HG03139 (cell line): ENCODE measurements at regions not wholly inside any gene's neighbourhood (a gene's known extent, or its start where the extent isn't known, plus 50 kb on each side); places are given as distances from the start of the nearest gene placed in this dataset.

Experiments used
- ATAC-seq: cut with Tn5 transposase; IDR thresholded peaks from one replicate; pipeline ENCODE4 v1.9.1; 2021; ENCODE audit not compliant: unreplicated experiment

DNA sequence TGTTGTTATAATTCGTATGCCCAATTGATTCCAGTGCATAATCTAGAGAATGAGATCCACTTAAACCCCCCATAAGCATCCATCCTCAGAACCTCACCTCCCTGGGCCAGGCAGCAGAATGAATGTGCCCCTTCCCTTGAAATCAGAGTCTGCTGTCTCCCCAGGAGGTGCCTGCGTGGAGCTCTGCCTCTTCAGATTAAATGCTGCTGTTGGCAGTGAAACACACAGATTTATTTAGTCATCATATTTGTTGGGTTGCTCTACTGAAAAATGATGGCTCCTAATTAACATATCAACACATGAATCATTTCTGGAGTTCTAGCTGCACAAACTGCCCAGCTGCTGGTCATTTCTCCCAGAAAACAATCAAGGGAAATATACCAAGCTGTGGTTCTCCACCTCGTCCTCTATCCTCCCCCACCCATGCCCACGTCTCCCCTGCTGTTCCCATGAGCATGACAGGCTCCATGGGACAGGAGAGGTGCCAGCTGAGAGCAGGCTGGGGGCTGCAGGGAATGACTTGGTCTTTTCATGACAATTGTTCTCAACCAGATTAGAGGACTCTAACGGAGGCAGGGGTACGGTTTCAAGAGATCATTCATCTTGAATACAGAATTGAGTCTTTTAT lies 633.1 kb downstream of the CDH26 start:
- no peak for ATAC-seq

DNA sequence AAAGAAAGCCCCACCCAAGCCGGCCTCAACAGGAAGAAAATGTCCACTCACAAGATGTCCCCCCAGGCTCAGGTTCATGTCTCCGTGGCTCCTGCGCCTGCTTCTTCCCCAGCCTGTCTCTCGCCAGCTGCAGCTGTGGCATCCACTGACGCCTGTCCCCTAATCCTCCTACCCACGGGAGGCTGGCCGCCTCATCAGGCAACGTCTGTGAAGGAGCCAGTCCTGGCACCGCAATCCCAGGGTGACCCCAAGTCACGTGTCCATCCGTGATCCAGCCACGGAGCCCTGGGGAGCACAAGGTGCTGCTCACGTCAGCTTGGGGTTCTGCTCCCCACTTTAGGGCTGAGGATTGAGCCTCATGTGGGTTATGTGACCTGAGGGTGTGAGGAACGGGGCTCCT lies 640.3 kb downstream of the CDH26 start:
- ATAC-seq: no peak

DNA sequence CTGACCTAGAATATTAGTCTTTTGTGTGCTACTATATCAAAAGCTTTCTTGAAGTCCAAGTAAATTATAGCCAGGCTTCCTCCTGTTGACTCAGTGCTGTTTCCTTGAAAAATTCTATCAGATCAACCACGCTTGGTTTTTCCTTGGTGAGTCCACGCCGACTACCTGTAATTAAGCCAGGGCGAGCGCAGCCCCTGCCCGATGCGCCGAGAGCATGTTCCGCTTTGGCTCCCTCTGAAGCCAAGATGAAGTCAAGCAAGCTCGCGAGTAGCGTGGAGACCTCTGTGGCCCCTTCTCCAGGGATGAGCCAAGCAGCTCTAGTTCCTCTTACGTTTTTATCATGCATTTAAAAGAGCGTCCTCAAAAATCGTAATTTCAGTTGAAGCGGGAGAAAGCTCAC lies 641.2 kb downstream of the CDH26 start:
- ATAC-seq: no peak

DNA sequence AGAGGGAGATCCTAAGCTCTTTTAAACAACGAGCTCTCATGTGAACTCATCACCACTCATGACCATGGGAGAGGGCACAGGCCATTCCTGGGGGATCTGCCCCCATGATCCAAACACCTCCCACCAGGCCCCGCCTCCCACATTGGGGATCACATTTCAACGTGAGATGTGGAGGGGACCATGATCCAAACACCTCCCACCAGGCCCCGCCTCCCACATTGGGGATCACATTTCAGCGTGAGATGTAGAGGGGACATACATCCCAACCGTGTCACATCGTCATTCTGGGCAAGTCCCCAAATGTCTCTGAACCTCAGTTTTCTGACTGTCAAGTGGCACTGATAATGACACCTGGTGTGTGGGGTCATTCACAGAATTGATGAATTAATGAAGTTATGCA lies 641.8 kb downstream of the CDH26 start:
- no peak for ATAC-seq

DNA sequence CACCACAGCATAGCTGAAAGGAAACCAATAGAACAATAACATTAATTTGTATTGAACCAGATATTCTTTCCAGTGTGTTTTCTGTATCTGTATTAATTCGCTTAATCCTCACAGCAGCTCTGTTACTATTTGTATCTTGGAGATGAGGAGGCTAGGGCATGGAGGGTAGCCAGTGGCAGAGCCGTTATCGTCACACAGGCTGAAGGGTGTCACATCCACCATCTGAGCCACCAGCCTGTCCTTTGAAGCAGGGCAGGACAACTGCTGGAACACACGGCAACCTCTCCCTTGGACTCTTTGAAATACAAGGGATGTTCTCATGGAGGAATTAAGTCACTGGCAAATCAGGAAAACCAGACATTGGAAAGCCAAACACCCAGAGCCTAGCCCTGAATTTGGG lies 628.0 kb upstream of the CDH4 start:
- no peak for ATAC-seq

DNA sequence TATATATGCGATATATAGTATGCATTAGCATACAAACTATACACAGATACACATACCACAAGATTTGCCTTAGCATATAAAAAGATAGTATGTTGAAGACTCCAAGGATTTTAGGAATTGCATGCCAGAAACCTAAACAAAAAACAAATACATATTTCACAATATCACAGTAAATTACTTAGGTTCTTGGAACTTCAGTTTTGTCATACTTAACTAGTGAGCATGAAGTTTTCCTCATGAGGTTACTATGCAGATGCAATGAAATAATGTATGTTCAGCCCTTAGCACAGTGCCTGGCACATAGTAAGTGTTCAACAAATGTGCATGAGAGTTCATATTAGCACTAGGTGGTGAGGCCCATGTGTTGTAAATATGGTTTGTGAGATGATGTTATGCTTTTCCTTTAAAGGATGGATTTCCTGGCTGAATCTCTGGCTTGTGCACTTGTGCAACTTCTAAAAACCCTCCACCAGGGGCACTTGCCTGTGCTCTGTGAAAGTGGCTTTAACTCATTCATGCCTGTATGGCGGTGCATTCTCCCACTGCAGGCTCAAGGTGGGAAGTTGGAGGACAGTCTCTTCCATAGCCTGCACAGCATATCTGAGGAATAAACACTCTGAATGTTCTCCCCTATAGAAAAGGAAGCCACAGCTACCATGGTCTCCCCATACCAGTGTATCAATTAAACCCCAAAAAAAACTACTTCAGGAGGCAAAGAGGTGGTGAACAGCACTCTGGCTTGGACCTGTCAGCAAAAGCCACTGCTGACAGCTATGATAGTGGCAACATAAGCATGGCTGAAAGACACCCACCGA lies 624.1 kb upstream of the CDH4 start:
- no peak for ATAC-seq

DNA sequence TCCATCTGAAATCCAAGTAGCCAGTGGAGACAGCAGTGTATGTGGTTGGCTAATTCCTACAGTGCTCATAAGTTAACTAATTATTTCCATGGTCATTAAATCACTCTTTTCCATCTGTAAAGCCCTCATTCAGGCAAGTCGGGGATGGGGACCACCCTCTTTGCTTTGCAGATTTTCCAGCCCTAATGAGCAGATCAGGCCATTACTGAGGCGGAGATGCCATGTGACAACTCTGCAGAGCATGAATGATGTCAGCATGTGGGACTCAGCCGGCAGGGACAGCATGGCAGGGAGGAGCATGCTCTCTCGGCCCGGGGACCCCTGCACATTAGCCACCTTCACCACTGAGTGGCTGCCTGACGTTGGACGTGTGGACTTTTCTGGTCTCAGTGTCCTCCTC lies 623.3 kb upstream of the CDH4 start:
- ATAC-seq: no peak

DNA sequence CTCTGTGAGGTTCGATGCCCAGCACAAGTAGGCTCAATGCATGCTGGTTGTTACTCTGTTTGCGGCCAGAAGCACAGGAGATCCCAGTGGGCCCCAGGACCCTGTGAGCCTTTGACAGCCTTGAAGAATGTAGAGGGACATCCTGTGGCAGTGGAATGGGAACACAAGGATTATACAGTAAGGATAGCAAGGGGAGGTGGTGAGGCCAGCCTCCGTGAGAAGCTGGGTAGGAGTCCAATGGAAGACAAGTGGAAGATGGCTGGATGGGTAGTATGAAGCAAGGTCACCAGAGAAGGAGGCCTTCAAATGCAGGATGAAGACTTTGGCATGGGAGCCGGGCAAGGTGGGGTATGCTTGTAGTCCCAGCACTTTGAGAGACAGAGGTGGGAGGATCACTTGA lies 622.9 kb upstream of the CDH4 start:
- ATAC-seq: no peak

DNA sequence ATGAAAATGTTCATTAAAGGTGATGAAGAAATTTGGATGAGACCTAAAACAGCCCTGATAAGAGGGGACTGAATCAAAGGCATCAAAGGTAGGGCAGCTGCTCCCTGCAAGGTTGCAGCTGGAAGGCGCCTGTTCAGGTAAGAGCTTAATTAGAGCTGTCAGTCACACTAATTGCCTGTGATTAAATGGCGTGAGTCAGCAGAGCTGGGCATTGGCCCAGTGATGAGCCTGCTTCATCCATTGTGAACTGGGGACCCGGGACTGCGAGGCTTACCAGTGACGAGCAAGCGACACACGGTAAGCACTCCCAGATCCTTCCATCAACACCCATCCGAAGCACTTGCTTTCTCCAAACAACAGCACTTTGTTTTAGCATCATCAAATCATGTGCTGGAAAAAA lies 621.5 kb upstream of the CDH4 start:
- no peak for ATAC-seq

DNA sequence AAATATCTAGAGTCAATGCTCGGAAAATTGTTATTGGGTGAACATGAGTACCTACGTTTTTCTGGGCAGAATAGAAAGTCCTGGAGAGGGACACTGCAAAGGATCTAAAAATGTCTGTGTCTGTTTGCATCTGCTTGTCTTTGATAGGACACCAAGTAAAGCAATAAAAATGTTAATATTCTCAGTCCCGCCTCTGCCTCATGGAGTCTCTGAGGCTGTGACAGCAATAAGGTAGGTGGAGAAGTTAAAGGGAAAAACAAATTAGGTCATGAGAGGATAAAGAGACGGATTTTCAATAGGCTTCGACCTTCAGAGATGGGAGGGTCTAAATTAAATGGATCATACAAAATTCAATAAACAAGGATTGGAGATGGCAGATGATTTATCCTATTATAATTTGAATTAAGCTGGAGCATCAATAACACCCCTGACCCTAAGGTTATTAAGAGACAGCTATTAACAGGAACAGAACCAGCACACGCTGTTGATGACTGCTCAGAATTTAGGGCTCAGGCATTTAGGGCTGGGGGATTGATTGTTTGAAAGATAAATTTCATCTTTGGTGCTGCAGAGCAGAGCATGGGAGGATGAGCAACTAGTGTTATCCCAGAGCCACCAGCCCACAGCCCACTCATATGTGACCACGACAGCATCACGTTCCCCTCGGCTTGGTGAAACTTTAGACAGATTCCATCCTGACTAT lies 620.3 kb upstream of the CDH4 start:
- ATAC-seq: no peak

DNA sequence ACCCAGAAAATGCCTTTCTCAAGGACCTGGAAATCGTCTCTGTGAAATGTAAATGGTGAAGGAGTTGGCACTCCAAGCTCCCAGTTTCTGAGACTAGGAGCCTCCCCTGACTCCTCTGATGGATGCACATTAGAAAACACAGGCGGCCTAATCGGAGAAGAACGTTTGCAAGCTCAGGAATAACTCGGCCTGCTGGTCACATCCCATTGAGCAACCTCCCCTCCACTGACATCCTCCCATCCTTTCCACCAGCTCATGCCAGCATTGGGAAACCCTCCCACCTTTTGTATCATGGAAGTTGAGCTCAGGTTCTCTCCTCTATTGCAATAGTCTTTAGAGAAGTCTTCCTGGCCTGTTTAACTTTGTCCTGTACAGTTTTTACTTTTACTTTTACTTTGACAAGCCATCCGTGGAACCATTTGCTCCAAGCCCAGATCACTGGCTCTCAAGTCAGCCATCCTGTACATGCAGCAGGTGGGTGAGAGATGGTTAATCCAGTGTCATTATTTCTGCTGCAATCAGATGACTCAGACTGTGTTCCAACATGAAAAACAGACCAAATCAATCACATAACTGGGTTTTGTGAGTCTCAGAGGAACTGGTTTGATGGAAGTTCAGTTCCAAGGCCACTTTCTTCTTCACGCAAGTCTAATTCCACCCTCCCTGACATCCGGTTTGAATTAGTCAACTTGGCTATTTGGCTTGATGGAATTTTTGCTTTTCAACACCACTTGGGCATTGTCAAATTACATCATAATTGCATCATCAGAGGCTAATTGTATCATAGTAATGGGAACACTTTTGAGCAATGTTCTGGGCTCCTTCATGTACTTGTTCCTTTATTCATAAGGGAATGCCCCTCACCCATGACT lies 619.4 kb upstream of the CDH4 start:
- ATAC-seq: no peak

DNA sequence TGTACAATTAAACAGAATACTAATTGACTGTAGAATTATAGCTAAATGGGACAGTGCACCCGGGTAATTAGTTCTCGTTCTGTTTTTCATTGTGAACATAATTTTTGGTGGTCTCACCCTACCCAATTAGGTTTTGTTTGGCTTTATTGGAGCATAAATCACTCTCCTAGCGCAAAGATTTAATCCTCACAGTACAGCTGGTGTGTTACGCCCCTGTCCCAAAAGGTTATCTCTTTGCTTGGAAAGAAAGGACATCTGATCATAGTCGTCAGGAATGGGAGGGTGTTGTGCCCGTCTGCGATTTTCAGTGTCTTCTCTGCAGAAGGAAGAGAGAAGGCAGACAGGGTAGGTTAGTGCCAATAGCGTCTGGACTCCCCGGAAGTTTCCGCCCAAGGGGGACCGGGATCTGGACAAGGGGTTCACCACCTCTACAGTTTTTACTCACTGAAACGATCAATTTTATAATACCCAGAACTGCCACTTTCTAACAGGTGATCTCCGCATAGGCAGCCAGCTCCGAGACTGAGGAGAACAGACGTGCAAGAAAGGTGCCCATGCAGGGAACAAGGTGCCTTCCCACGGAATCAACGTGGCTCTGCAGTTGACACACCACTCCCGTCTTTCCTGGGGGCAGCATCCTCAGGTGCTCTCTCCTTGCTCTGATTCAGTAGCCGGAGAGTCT lies 617.4 kb upstream of the CDH4 start:
- no peak for ATAC-seq

DNA sequence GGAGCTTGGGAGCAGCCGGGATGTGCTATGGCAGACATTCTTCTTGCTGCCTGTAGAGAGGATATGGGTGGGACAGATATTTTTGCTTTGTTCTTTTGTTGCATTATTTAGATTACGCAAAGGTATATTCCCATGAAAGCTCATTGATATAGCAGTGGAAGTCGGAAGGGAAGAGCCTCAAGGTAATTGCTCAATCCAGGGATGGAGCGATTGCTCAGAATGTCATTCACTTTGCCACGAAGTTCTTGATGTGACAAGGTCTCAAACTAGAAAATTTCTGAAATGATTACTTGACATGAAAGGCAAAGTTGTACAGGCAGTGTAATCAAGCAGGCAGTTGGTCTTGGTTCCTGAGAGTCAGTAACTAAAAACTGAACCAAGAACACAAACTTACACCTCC lies 615.6 kb upstream of the CDH4 start:
- no peak for ATAC-seq

DNA sequence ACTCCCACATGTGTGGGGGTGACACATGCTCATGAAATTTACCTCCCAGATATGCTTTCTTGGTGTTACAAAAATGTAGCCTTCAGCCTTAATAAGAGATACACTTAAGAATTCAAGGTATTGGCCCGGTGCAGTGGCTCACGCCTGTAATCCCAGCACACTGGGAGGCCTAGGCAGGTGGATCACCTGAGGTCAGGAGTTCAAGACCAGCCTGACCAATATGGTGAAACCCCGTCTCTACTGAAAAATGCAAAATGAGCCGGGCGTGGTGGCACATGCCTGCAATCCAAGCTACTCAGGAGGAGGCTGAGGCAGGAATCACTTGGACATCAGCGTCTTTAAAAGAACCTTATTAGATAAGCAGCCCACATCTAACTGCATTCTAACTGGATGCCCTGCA lies 614.3 kb upstream of the CDH4 start:
- ATAC-seq: no peak

DNA sequence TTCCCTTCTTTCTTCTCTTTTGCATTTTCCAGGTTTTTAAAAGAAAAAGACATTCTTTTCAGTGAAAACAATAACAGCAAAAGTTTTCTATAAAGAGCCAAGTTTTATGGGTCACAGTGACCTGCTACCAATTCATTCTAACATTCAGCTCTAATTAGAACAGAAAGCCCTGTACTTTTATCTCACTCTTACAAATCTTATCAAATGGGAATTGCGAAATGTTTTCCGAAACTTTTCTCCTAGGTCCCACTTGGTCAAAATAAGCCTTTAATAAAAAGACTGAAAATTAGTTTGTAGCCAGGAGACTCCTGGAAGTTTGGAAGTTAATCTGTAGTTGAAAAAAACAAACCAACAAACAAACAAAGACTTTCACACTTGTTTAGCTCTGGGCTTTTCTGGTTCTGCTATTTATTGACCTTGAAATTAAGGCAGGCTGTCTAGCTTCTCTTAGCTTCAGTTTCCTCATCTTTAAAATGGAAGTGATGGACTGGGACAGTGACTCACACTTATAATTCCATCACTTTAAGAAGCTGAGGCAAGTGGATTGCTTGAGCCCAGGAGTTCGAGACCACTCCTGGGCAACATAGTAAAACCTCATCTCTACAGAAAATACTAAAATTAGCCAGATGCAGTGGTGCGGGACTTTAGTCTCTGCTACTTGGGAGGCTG lies 613.5 kb upstream of the CDH4 start:
- no peak for ATAC-seq

DNA sequence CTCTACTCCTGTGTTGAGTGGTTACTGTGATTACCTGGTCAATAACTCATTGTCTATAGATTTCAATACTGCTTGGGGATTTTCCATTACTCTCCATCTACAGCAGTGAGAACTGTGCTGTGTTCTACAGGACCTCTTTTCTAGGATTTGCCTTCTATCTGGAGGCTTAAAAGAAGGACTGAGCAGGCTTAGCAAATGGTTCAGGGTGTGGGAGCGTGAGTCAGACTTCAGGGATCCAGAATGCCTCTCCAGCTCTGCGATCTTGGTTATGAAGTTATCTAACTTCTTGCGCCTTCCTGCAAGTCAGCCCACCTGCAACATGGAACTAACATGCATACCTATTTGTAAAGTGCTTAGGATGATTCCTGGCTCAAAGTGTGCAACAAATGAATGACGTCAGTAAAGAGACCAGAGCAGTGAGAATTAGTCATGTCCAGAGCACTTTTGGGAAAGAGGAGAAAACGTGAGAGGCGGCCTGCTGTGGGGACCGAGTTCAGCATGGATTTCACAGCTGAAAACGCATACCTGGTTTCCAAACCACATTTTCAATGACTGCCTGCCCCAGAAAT lies 610.1 kb upstream of the CDH4 start:
- no peak for ATAC-seq

DNA sequence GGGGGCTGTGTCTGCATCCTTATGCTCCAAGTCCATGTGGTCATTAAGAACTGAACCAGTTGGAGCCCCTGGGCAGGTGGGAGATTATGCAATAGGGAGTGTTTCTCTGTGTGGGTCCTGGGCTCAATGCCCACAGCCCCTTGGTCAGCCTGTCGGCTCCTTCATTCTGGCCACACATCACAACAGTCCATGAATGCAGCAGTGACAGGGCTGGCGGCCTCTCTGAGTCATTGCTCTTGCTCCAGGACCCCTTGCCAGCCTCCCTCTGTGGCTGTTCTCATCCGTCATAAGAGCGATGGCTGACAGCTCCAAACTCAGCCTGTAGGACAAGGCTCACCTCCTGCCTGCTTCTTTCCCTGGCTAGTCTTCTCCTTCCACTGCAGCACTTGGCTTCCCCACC lies 609.5 kb upstream of the CDH4 start:
- no peak for ATAC-seq

DNA sequence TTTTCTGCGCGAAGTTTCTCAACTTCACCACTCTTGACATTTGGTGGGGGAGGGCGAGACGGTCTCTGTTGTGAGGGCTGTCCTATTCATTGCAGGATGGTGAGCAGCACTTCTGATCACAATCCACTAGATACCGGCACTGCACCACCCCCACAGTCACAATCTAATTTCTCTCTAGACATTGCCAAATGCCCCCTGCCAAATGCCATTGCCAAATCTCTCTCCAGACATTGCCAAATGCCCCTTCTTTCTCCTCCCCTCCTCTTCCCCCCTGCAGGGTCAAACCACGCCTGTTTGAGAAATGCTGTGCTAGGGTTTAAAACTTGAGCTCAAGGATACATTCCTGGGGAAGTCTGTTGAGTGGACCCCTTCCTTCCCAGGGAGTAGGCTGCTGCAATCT lies 603.5 kb upstream of the CDH4 start:
- no peak for ATAC-seq

DNA sequence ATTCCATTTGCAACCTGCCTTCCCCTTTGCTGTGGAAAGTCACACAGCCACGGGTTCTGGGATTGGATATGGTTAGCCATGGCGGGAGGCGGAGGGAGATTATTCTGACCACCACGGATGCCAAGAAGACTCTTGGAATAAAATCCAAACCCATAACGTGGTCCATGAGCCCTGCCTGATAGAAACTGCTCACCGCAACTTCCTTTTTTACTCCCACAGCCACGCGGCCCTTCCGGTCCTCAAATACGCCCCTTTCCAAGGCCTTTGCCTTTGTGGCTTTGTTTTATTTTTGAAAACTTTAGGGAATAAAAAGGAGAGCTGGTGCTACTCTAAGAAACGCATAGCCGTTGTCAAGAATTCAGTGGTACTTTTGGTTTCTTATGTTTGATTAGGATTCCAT lies 602.5 kb upstream of the CDH4 start:
- no peak for ATAC-seq

DNA sequence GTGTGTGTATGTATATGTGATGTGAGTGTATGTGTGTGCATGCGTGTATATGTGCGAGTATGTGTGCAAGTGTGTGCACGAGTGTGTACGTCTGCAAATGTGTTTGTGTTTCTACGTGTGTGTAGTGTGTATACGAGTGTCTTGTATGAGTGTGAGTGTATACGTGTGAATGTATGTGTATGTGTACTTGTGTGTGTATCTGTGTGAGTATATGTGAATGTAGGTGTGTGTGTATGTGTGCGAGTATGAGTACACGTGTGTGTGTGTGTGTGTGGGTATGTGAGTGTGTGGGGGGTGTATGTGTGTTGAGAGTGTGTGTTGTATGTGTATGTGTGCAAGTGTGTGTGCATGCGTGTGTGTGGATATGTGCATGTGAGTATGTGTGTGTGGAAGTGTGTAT lies 602.0 kb upstream of the CDH4 start:
- ATAC-seq: no peak
